A673 (cell line): ENCODE measurements at regions not wholly inside any gene's neighbourhood (a gene's known extent, or its start where the extent isn't known, plus 50 kb on each side); places are given as distances from the start of the nearest gene placed in this dataset.
"Not testable (repeated sequence)": the region's sequence is repeated elsewhere in the genome, so short reads cannot be mapped to it uniquely, and the experiment has no call there.

Experiments
- BruUV-seq: library from RNA; stranded (reverse); fragments of 400-500 nt; replicated peaks from 2 replicates; lab custom pipeline; 2021; lab: Mats Ljungman, UMichigan
- CTCF ChIA-PET: fragments of 300-600 bp; sonication (Branson Sonifier 250); formaldehyde crosslinking; loops from one replicate; lab custom pipeline; 2022; ENCODE audit warnings: antibody characterized with exemption; lab: Charles Lee
- POLR2A ChIA-PET: fragments of 300-600 bp; sonication (Branson Sonifier 250); formaldehyde crosslinking; loops from one replicate; lab custom pipeline; 2022; ENCODE audit warnings: antibody characterized with exemption; ENCODE audit not compliant: low non-redundant PET; lab: Charles Lee
- DNase-seq: peaks from one replicate; pipeline ENCODE4 v3.0.0-alpha.2; 2015; ENCODE audit warnings: low spot score
- H3K27ac ChIP-seq: fragments of 200-600 bp; sonication (generic); 2 replicates; pipeline ENCODE4 v1.5.1; 2016; ENCODE audit warnings: mixed run types, low read depth, mild to moderate bottlenecking, mixed read lengths, antibody characterized with exemption, low read length; ENCODE audit not compliant: poor library complexity, severe bottlenecking
- H3K27me3 ChIP-seq: fragments of 200-600 bp; sonication (generic); replicated peaks from 2 replicates; pipeline ENCODE4 v1.6.1; 2017; ENCODE audit warnings: mixed run types, low read depth, mild to moderate bottlenecking, mixed read lengths, antibody characterized with exemption, low read length; ENCODE audit not compliant: insufficient read depth, poor library complexity
- H3K36me3 ChIP-seq: fragments of 200-600 bp; sonication (generic); 2 replicates; pipeline ENCODE4 v1.6.1; 2016; ENCODE audit warnings: mixed run types, mild to moderate bottlenecking, mixed read lengths, antibody characterized with exemption, low read length; ENCODE audit not compliant: insufficient read depth, poor library complexity, severe bottlenecking
- H3K4me1 ChIP-seq: fragments of 200-600 bp; sonication (generic); 2 replicates; pipeline ENCODE4 v1.6.1; 2017; ENCODE audit warnings: mixed run types, mild to moderate bottlenecking, mixed read lengths, antibody characterized with exemption, low read length; ENCODE audit not compliant: insufficient read depth, poor library complexity, severe bottlenecking
- H3K4me3 ChIP-seq: fragments of 200-600 bp; sonication (generic); 2 replicates; pipeline ENCODE4 v1.5.1; 2016; ENCODE audit warnings: low read depth, mixed run types, mild to moderate bottlenecking, mixed read lengths, low read length; ENCODE audit not compliant: poor library complexity, severe bottlenecking
- H3K9me3 ChIP-seq: fragments of 200-600 bp; sonication (generic); 2 replicates; pipeline ENCODE4 v1.6.1; 2016; ENCODE audit warnings: mixed run types, low read depth, mild to moderate bottlenecking, mixed read lengths, antibody characterized with exemption, low read length; ENCODE audit not compliant: poor library complexity, severe bottlenecking
- CTCF ChIP-seq: fragments of 300-800, 200-600 bp; sonication (generic); conservative IDR thresholded peaks from 2 replicates; pipeline ENCODE4 v1.5.1; 2017; ENCODE audit warnings: low read depth, mild to moderate bottlenecking, antibody characterized with exemption, low read length, moderate library complexity, mixed read lengths
- EZH2 ChIP-seq: fragments of 200-600 bp; sonication (generic); IDR thresholded peaks from 2 replicates; pipeline ENCODE4 v1.6.1; 2017; ENCODE audit warnings: borderline replicate concordance, low read depth, mild to moderate bottlenecking, mixed read lengths, antibody characterized with exemption, low read length; ENCODE audit not compliant: poor library complexity, severe bottlenecking
- intact Hi-C: fragments of 100-400 bp; cut with micrococcal nuclease; formaldehyde crosslinking; loops from one replicate; pipeline ENCODE4 v1.10.0; 2022; ENCODE audit not compliant: unreplicated experiment

- BruUV-seq: no TSS peak
- no peak for DNase-seq
- no peaks in the 10 kb centered on the region for H3K27me3 ChIP-seq
- intact Hi-C loops: no loop called here
- no peak overlapping the region for H3K4me3 ChIP-seq
- no peaks in the 10 kb centered on the region for H3K36me3 ChIP-seq
- ChIA-PET POLR2A (no interaction called here), CTCF (no interaction called here)
- no peaks in the 10 kb centered on the region for H3K9me3 ChIP-seq
- peaks cover 9% of the 10 kb centered on the region for H3K4me1 ChIP-seq
- no peak overlapping the region for H3K27ac ChIP-seq
- TF ChIP-seq EZH2: no peak
- no peak for TF ChIP-seq CTCF
These were observed 90.6 kb upstream of the CIBAR2 start for GRCh38 chr16:85202631-85203461.

GRCh38 chr16:85203462-85203813 is 91.2 kb upstream of the CIBAR2 start:
- Histone ChIP-seq H3K4me1 (peaks cover 9% of the 10 kb centered on the region), H3K27me3 (no peaks in the 10 kb centered on the region), H3K36me3 (no peaks in the 10 kb centered on the region), H3K9me3 (no peaks in the 10 kb centered on the region), H3K4me3 (no peak overlapping the region), H3K27ac (no peak overlapping the region)
- no TSS peak for BruUV-seq
- ChIA-PET CTCF (no interaction called here), POLR2A (no interaction called here)
- DNase-seq: no peak
- no peak for TF ChIP-seq CTCF
- TF ChIP-seq EZH2: no peak
- intact Hi-C loops: no loop called here

- Histone ChIP-seq H3K27ac (no peak overlapping the region), H3K36me3 (no peaks in the 10 kb centered on the region), H3K9me3 (no peaks in the 10 kb centered on the region), H3K4me1 (peaks cover 9% of the 10 kb centered on the region), H3K27me3 (no peaks in the 10 kb centered on the region), H3K4me3 (no peak overlapping the region)
- no TSS peak for BruUV-seq
- CTCF ChIA-PET: no interaction called here
- TF ChIP-seq CTCF (no peak), EZH2 (no peak)
- DNase-seq: no peak
- intact Hi-C loops: no loop called here
- POLR2A ChIA-PET: no interaction called here
These were observed 92.2 kb upstream of the CIBAR2 start for GRCh38 chr16:85204242-85205010.

DNA sequence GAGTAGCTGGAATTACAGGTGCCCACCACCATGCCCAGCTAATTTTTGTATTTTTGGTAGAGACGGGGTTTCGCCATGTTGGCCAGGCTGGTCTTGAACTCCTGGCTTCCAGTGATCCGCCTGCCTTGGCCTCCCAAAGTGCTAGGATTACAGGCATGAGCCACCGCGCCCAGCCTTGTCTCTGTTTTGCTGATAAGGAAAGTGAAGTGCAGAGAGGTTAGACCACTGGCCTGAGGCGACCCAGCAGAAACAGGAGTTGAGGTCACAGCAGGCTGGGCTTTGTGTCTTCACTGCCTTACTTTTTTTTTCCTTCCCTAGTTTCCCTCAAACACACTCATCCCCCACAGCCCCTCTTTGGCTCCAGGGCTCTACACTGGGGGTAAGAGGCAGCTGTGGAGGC is 93.0 kb upstream of the CIBAR2 start:
- H3K27me3 ChIP-seq, DNase-seq, H3K4me1 ChIP-seq, intact Hi-C loops, POLR2A ChIA-PET, H3K27ac ChIP-seq, H3K36me3 ChIP-seq, CTCF ChIA-PET, BruUV-seq, H3K4me3 ChIP-seq, H3K9me3 ChIP-seq: not testable (repeated sequence)
